OCI-LY7 (cell line): ENCODE measurements at regions not wholly inside any gene's neighbourhood (a gene's known extent, or its start where the extent isn't known, plus 50 kb on each side); places are given as distances from the start of the nearest gene placed in this dataset.

Experiments
- CTCF ChIP-seq: fragments of 200-600 bp; sonication (generic); conservative IDR thresholded peaks from 2 replicates; pipeline ENCODE4 v1.5.1; 2014; ENCODE audit warnings: mild to moderate bottlenecking, antibody characterized with exemption, low read length, moderate library complexity, mixed read lengths
- EZH2phosphoT487 ChIP-seq: fragments of 200-600 bp; sonication (generic); IDR thresholded peaks from 2 replicates; pipeline ENCODE4 v1.6.1; 2018; ENCODE audit warnings: low read depth, borderline replicate concordance, mild to moderate bottlenecking, mixed run types, antibody characterized with exemption, low read length, moderate library complexity, mixed read lengths

- TF ChIP-seq CTCF (no peak), EZH2phosphoT487 (no peak)
Measured at GRCh38 chr2:55108456-55109160, 58.4 kb upstream of the RTN4 start.
